PC-3 (cell line): ENCODE measurements at regions not wholly inside any gene's neighbourhood (a gene's known extent, or its start where the extent isn't known, plus 50 kb on each side); places are given as distances from the start of the nearest gene placed in this dataset.
"Not testable (repeated sequence)": the region's sequence is repeated elsewhere in the genome, so short reads cannot be mapped to it uniquely, and the experiment has no call there.

Experiments
- ATAC-seq: fragments of 200-7000 bp; cut with Tn5 transposase; 2 replicates; pipeline ENCODE4 v1.9.1; 2020; ENCODE audit warnings: mild to moderate bottlenecking, moderate library complexity
- BruUV-seq: library from RNA; stranded (reverse); fragments of 400-500 nt; replicated peaks from 2 replicates; lab custom pipeline; 2021; lab: Mats Ljungman, UMichigan
- CTCF ChIA-PET: fragments of 300-600 bp; sonication (Branson Sonifier 250); formaldehyde crosslinking; loops from one replicate; lab custom pipeline; 2022; ENCODE audit warnings: antibody characterized with exemption; lab: Charles Lee
- POLR2A ChIA-PET: fragments of 300-600 bp; sonication (Branson Sonifier 250); formaldehyde crosslinking; loops from one replicate; lab custom pipeline; 2022; ENCODE audit warnings: antibody characterized with exemption; ENCODE audit not compliant: unreplicated experiment; lab: Charles Lee
- DNase-seq: peaks from one replicate; pipeline ENCODE4 v3.0.0-alpha.2; 2015
- H2AFZ ChIP-seq: fragments of 300-600 bp; sonication (generic); 2 replicates; pipeline ENCODE4 v1.6.0; 2016; ENCODE audit warnings: antibody characterized with exemption, low read length
- H3F3A ChIP-seq: fragments of 300-600 bp; sonication (generic); one replicate; pipeline ENCODE4 v1.6.0; 2017; ENCODE audit warnings: antibody characterized with exemption, low read length, control low read depth, mild to moderate bottlenecking; ENCODE audit not compliant: unreplicated experiment
- H3K27ac ChIP-seq: fragments of 300-600 bp; sonication (generic); 2 replicates; pipeline ENCODE4 v1.5.1; 2016; ENCODE audit warnings: mild to moderate bottlenecking, low read length
- H3K27me3 ChIP-seq: fragments of 300-600 bp; sonication (generic); 2 replicates; pipeline ENCODE4 v1.6.1; 2016; ENCODE audit warnings: low read length, mixed read lengths
- H3K36me3 ChIP-seq: fragments of 300-600 bp; sonication (generic); 2 replicates; pipeline ENCODE4 v1.6.1; 2016; ENCODE audit warnings: low read depth, mixed run types, low read length, mixed read lengths
- H3K4me1 ChIP-seq: fragments of 300-600 bp; sonication (generic); 2 replicates; pipeline ENCODE4 v1.5.1; 2016; ENCODE audit warnings: low read length; ENCODE audit not compliant: insufficient read depth
- H3K4me2 ChIP-seq: fragments of 300-600 bp; sonication (generic); 2 replicates; pipeline ENCODE4 v1.6.0; 2016; ENCODE audit warnings: low read length
- H3K4me3 ChIP-seq: fragments of 300-600 bp; sonication (generic); 2 replicates; pipeline ENCODE4 v1.5.1; 2016; ENCODE audit warnings: mild to moderate bottlenecking, low read length, mixed read lengths
- H3K79me2 ChIP-seq: fragments of 300-600 bp; sonication (generic); 2 replicates; pipeline ENCODE4 v1.6.1; 2017; ENCODE audit warnings: low read length, mixed read lengths
- H3K9ac ChIP-seq: fragments of 300-600 bp; sonication (generic); 2 replicates; pipeline ENCODE4 v1.6.0; 2016; ENCODE audit warnings: mild to moderate bottlenecking, low read length
- H3K9me2 ChIP-seq: fragments of 300-600 bp; sonication (generic); replicated peaks from 2 replicates; pipeline ENCODE4 v1.6.1; 2016; ENCODE audit warnings: mixed run types, low read length, mixed read lengths
- H3K9me3 ChIP-seq: fragments of 300-600 bp; sonication (generic); 2 replicates; pipeline ENCODE4 v1.6.1; 2016; ENCODE audit warnings: low read length, mixed read lengths
- H4K20me1 ChIP-seq: fragments of 300-600 bp; sonication (generic); 2 replicates; pipeline ENCODE4 v1.6.1; 2016; ENCODE audit warnings: low read length, mixed read lengths
- EZH2 ChIP-seq: fragments of 300-600 bp; sonication (generic); IDR thresholded peaks from one replicate; pipeline ENCODE4 v1.6.1; 2017; ENCODE audit warnings: antibody characterized with exemption, mild to moderate bottlenecking, low read length; ENCODE audit not compliant: unreplicated experiment
- EZH2phosphoT487 ChIP-seq: fragments of 300-600 bp; sonication (generic); IDR thresholded peaks from 2 replicates; pipeline ENCODE4 v1.6.1; 2018; ENCODE audit warnings: mild to moderate bottlenecking, antibody characterized with exemption, low read length, borderline replicate concordance
- intact Hi-C: fragments of 100-400 bp; cut with micrococcal nuclease; formaldehyde crosslinking; loops from 2 replicates; pipeline ENCODE4 v1.9.0; 2023
- TF ChIP-seq, protein P1 (sequence below): fragments of 300-600 bp; sonication (generic); conservative IDR thresholded peaks from 2 replicates; pipeline ENCODE4 v1.5.1; 2017; ENCODE audit warnings: antibody characterized with exemption, low read depth, mild to moderate bottlenecking, low read length

DNA sequence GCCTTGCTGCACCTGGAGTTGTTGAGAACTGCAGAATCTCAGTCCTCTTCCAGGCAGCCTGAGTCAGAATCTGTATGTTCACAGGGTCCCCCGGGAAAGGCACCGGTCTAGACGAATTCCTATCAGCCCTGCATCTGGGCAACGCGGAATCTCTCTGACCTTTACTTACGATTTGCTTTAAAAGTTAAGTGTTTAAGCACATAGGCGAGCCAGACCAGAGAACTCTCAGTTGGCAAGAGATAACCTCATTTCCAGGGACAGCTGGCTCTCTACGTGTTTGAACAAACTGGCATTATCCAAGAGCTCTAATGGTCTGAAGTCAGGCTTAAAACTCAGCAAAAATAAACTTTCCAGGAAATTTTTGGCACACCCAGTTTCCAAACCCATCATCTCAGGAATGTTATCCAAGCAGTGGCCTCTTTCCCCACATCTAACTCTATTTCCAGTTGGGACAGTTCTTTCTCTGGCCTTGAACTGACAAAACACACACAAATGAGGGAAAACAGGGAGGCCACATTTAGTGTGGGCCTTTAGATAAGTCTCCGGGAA, 53.4 kb downstream of the HES1 start:
- H3K27ac ChIP-seq = no peak overlapping the region
- intact Hi-C loops = no loop called here
- H3K4me3 ChIP-seq = no peak overlapping the region
- no peak for ATAC-seq
- H2AFZ ChIP-seq = no peak overlapping the region
- no peaks in the 10 kb centered on the region for H3K9me3 ChIP-seq
- no peaks in the 10 kb centered on the region for H3K27me3 ChIP-seq
- TF ChIP-seq EZH2 = no peak
- no peaks in the 10 kb centered on the region for H3K9me2 ChIP-seq
- H3K4me1 ChIP-seq = peaks cover 2% of the 10 kb centered on the region; the same call in 1 of the 2 replicates
- no peak overlapping the region for H3K4me2 ChIP-seq
- H3K9ac ChIP-seq = no peak overlapping the region
- POLR2A ChIA-PET = no interaction called here
- no TSS peak for BruUV-seq
- H4K20me1 ChIP-seq = no peaks in the 10 kb centered on the region
- no peaks in the 10 kb centered on the region for H3K36me3 ChIP-seq
- CTCF ChIA-PET = no interaction called here
- no peaks in the 10 kb centered on the region for H3F3A ChIP-seq
- no peak for DNase-seq
- no peaks in the 10 kb centered on the region for H3K79me2 ChIP-seq

DNA sequence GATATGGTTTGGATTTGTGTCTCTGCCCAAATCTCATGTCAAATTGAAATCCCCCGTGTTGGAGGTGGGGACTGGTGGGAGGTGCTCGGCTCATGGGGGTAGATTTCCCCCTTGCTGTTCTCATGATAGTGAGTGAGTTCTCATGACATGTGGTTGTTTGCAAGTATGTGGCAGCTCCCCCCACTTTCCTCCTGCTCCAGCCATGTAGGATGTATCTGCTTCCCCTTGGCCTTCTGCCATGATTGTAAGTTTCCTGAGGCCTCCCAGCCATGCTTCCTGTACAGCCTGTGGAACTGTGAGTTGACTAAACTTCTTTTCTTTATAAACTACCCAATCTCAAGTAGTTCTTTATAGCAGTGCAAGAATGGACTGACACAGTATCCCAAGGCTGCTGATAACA, 55.9 kb downstream of the HES1 start:
- H3K9ac ChIP-seq, H3K4me2 ChIP-seq, DNase-seq, ATAC-seq, H3K79me2 ChIP-seq, H3K9me2 ChIP-seq, H3K27me3 ChIP-seq, intact Hi-C loops, H3K4me3 ChIP-seq, H4K20me1 ChIP-seq, POLR2A ChIA-PET, BruUV-seq, CTCF ChIA-PET, H3K36me3 ChIP-seq, H3K27ac ChIP-seq, H3F3A ChIP-seq, H2AFZ ChIP-seq, H3K4me1 ChIP-seq, H3K9me3 ChIP-seq: not testable (repeated sequence)

DNA sequence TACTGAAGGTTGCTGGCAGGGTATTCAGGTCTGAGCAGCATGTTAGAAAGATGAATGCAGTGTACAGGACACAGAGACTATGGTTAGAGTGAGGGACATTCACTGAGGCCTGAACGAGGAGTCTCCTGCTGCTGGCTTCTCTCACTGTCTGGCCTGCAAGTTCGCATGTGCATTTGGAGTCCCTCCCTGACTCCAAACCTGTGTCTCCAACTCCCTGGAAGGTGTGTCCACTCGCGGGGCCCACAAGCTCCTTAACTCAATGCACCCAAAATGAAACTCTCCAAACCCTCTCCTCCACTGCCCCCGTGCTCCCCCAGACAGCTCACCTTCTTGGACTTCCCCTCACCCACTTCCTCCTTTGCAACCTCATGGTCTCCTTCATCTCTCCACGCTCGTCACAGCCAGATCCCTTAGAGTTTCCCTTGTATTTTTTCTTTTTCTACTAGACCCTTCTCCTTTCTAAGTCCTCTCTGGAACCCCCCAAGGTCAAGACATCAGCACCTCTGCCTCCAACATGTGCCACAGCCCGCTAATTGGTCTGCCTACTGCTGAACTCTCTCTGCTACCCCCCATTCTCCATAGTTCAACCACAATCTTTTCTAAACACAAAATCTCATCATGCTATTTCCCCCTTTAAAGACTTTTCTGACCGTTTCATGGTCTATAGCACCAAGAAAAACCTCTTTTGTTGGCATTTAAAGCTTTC, 58.3 kb downstream of the HES1 start:
- CTCF ChIA-PET = no interaction called here
- H3K4me3 ChIP-seq = no peak overlapping the region
- DNase-seq (no peak), ATAC-seq (no peak)
- H3K4me2 ChIP-seq = no peak overlapping the region
- H2AFZ ChIP-seq = no peak overlapping the region
- no peaks in the 10 kb centered on the region for H3K9me2 ChIP-seq
- no peaks in the 10 kb centered on the region for H3F3A ChIP-seq
- intact Hi-C loops = no loop called here
- H3K27ac ChIP-seq = no peak overlapping the region
- BruUV-seq = no TSS peak
- no peak overlapping the region for H3K9ac ChIP-seq
- no peaks in the 10 kb centered on the region for H3K36me3 ChIP-seq
- no peaks in the 10 kb centered on the region for H3K9me3 ChIP-seq
- POLR2A ChIA-PET = no interaction called here
- H4K20me1 ChIP-seq = no peaks in the 10 kb centered on the region
- no peaks in the 10 kb centered on the region for H3K27me3 ChIP-seq
- no peak for TF ChIP-seq EZH2
- TF ChIP-seq, protein P1, sequence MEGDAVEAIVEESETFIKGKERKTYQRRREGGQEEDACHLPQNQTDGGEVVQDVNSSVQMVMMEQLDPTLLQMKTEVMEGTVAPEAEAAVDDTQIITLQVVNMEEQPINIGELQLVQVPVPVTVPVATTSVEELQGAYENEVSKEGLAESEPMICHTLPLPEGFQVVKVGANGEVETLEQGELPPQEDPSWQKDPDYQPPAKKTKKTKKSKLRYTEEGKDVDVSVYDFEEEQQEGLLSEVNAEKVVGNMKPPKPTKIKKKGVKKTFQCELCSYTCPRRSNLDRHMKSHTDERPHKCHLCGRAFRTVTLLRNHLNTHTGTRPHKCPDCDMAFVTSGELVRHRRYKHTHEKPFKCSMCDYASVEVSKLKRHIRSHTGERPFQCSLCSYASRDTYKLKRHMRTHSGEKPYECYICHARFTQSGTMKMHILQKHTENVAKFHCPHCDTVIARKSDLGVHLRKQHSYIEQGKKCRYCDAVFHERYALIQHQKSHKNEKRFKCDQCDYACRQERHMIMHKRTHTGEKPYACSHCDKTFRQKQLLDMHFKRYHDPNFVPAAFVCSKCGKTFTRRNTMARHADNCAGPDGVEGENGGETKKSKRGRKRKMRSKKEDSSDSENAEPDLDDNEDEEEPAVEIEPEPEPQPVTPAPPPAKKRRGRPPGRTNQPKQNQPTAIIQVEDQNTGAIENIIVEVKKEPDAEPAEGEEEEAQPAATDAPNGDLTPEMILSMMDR = no peak
- TF ChIP-seq EZH2phosphoT487 = no peak
- no peaks in the 10 kb centered on the region for H3K79me2 ChIP-seq
- no peaks in the 10 kb centered on the region for H3K4me1 ChIP-seq
